HG03066 (cell line): ENCODE measurements at regions not wholly inside any gene's neighbourhood (a gene's known extent, or its start where the extent isn't known, plus 50 kb on each side); places are given as distances from the start of the nearest gene placed in this dataset.
"Not testable (repeated sequence)": the region's sequence is repeated elsewhere in the genome, so short reads cannot be mapped to it uniquely, and the experiment has no call there.

Experiments
- ATAC-seq: cut with Tn5 transposase; IDR thresholded peaks from one replicate; pipeline ENCODE4 v1.9.1; 2021; ENCODE audit warnings: low read depth; ENCODE audit not compliant: unreplicated experiment

DNA sequence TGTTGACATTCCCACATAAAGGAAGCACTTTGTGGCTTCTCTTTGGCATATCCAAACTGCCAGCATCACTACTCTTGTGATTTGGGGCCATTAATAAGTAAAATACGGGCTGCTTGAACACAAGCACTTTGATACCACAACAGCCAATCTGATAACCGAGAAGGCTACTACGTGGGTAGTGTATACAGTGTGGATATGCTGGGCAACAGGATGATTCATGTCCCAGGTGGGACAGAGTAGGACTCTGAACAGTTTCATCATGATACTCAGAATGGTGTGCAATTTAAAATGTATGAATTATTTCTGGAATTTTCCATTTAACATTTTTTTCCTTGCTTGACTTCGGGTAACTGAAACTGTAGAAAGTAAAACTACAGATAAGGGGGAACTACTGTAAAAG, 225.0 kb upstream of the DDHD1 start:
- no peak for ATAC-seq

DNA sequence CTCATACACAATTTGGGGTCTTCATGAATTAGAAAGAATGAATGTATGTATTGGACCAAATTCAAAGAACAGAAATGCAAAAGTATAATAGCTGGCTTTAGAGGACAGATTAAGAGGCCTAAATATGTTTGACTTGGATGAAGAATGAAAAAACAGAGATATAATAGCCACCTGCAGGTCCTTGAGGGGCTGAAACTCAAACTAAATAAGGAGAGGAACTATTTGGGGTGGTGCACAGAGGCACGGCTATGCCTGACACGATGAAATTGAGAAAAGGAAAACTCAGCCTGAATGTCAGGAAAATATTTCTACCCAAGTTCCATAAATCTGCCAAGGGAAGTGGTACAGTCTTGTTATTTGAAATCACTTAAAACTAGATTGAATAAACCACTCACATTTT, 222.9 kb upstream of the DDHD1 start:
- no peak for ATAC-seq

GRCh38 chr14:53375599-53375998, 222.5 kb upstream of the DDHD1 start:
- no peak for ATAC-seq

DNA sequence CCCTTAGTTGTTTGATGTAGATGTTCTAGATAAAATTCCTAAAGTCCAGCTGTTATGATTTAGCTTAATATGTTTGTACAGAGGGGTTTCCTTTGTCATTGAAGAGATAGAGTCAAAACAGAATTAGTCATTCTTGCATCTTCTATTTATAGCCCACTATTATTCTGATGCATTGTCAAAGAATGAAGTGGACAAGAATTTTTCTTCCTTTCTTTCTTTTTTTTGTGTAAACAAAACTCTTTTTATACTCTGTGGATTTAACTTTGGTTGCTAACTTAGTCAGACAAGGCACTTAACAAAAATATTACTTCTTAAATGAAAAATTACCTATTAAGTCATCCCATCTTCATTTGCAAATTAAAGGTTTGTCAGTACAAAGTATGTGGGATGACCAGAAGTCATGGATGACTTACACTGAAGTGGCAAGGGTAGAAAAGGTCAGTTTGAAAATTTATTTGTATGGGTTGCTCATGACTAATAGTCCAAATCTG, 215.6 kb upstream of the DDHD1 start:
- ATAC-seq, result no peak

DNA sequence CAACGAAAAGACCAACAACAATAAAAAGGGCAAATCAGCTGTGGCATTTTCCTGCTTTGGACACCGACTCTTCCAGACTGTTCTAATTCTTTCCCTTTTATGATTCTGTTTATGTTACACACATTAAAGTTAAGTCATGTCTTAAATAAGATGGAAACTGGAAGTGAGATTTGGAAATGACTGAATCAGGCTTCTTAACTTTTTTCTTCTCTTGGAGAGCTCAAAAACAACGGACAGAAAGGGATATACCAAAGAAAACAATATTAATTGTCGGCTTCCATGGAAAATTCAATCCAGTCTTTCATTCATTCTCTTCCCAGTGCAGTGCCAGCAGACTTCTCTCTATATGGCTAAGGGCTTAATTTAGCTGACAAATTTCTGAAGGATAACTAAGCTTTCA, 214.9 kb upstream of the DDHD1 start:
- ATAC-seq, result no peak

GRCh38 chr14:53367644-53368026, 214.5 kb upstream of the DDHD1 start:
- ATAC-seq, result no peak

- ATAC-seq, result no peak
These were observed 212.5 kb upstream of the DDHD1 start for GRCh38 chr14:53365486-53366130.

GRCh38 chr14:53362916-53363315, 209.8 kb upstream of the DDHD1 start:
- ATAC-seq, result not testable (repeated sequence)

- no peak for ATAC-seq
These were observed 207.7 kb upstream of the DDHD1 start for GRCh38 chr14:53360829-53361228.

- no peak for ATAC-seq
These were observed 205.0 kb upstream of the DDHD1 start for GRCh38 chr14:53358166-53358565.

DNA sequence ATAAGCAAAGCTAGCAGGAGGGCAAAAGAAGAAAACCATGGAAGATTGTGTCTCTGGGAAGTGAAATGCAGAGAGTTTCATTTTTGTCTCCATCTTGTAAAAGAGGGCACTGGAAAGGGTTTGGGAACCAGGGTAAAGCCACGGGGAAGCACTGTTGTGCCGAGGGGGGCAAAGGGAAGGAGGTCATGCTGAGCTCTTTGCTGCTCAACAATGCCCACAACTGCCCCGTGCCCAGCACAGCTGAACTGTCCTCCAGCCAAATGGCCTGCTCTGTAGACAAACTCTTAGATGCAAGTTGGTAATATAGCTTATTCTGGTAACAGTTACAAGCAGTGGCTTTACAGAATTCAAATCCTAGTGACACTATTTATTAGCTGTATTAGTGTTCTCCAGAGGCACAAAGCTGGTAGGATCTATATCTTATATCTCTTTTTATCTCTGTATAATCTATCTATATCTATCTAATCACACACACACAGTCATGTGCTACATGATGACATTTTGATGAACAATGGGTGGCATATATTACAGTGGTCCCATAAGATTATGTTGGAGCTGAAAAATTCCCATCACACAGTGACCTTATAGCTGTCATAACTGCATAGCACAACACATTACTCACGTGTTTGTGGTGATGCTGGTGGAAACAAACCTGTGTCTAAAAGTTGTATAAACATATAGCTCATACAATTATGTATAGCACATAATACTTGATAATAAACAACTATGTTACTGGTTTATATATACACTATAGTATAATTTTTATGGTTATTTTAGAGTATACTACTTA, 203.4 kb upstream of the DDHD1 start:
- no peak for ATAC-seq

DNA sequence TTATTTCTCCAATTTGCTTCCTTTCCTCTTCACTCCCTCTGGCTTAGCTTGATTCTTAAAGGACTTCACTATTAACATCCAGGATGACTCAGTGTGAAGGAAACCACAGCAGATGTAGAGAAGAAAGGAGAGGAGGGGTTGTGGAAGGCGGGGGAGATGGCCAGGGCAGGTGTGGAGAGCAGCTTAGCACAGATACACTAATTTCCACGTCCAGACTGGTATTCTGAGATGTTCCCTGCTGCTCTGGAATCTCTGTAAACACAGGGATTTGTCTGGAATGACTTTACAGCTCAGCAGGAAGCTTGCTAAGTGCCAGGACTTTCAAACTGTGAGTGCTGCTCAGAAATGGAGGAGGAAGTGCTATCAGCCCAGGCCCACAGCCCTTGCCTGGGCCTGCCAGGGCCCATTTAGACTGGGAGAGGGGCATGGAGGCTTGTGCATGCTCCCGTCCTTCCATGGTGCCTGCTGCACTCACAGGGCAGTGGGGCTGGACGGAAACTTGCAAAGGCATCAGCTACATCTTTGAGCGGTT, 202.5 kb upstream of the DDHD1 start:
- ATAC-seq, result no peak

- ATAC-seq, result no peak
These were observed 201.2 kb upstream of the DDHD1 start for GRCh38 chr14:53354336-53354735.

DNA sequence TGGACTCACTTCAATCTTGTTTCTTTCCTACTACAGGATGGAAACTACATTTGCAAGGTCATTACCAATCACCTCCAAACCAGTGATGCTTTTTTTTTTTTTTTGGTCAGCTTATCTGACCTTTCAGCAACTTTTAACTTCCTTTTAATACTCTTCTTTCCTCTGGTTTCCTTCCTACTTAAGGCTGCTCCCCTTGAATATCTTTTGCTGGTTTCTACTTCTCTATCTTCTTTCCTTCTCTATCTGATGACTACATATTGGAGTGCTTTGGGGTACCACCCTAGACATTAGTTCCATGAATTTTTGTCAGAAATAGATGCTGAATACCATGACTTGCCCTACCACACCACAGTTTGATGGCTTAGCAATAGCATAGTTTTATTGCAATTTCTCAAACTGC, 197.7 kb upstream of the DDHD1 start:
- no peak for ATAC-seq

DNA sequence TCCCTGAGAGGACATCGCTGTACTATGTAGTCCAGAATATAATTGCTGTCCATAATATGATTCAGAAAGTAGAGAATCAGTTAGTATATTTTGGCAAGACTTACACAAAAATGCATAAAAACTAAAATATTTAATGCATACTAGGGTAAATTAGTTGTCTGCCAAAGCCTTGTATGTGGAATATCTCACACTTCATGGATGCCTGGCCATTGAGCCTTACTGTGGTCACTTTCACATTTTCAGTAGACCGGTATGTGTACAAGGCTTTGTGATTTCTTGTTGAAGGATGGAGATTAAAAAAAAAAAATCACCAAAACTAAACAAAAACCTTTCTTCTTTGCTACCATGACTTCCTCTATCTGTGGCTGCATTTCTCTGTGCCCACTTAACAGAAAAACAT, 197.3 kb upstream of the DDHD1 start:
- ATAC-seq, result no peak

- ATAC-seq, result no peak
These were observed 193.9 kb upstream of the DDHD1 start for GRCh38 chr14:53346988-53347387.

GRCh38 chr14:53341324-53341723, 188.2 kb upstream of the DDHD1 start:
- ATAC-seq, result no peak

- no peak for ATAC-seq
These were observed 185.1 kb upstream of the DDHD1 start for GRCh38 chr14:53338192-53338591.

- no peak for ATAC-seq
These were observed 183.6 kb upstream of the DDHD1 start for GRCh38 chr14:53336729-53337128.

DNA sequence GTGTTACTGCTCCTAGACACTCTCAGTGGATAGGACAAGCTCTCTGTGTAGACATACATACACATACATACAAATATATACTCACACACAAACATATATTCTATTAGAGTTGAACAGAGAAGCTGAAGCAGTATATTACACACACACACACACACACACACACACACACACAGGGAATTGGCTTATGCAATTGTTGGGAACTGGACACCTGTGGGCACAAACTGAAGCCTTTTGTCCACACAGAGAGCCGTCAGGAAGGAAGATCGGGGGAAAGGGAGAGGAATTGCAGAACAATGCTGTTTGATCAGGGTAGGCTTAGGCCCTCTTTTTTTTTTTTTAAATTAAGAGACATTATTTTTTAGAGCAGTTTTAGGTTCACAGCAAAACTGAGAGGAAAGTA, 180.7 kb upstream of the DDHD1 start:
- ATAC-seq, result no peak

DNA sequence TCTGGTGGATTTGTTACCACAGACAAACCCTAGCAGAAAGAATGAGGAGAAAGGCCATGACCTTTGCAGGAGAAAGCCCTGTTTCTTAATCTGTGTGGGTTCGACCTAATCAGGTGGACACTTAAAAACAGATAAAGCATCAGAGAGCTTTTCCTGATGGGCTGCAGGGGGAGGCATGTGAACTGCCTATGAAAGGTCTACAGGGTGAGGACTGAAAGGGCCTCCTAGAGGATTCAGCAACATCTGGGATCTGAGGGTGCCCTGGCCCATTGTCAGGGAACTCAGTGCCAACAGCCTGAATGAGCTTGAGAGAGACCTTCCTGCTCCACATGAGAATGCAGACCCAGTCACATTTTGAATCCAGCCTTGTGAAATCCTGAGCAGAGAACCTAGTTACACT, 178.8 kb upstream of the DDHD1 start:
- no peak for ATAC-seq

- no peak for ATAC-seq
These were observed 178.1 kb upstream of the DDHD1 start for GRCh38 chr14:53331247-53331646.
